ENCODE measurements at regions not wholly inside any gene's neighbourhood (a gene's known extent, or its start where the extent isn't known, plus 50 kb on each side); places are given as distances from the start of the nearest gene placed in this dataset.

GRCh38 chr10:27599546-27599945 is 95.4 kb downstream of the RAB18 start:
- H3K36me3 ChIP-seq (ENCODE audit: control insufficient read depth, insufficient read depth, low read length), result no peaks in the 10 kb centered on the region
- H3K4me1 ChIP-seq (ENCODE audit: control insufficient read depth, insufficient read depth, low read length), result no peaks in the 10 kb centered on the region
- WGBS (ENCODE audit: insufficient coverage, low lambda C conversion rate), result no CpG with 5 or more reads among the region's 2 CpGs
- DNase-seq, result no peak
- no peak overlapping the region for H3K27ac ChIP-seq (ENCODE audit: low read length)
- no peaks in the 10 kb centered on the region for H3K27me3 ChIP-seq (ENCODE audit: control insufficient read depth, insufficient read depth, low read length)
- no peaks in the 10 kb centered on the region for H3K9me3 ChIP-seq (ENCODE audit: control insufficient read depth, low read depth, low read length)
- no peak overlapping the region for H3K4me3 ChIP-seq (ENCODE audit: low read length)

- Histone ChIP-seq H3K27me3 (ENCODE audit: control insufficient read depth, insufficient read depth, low read length) (no peaks in the 10 kb centered on the region), H3K4me1 (ENCODE audit: control insufficient read depth, insufficient read depth, low read length) (no peaks in the 10 kb centered on the region), H3K4me3 (ENCODE audit: low read length) (no peak overlapping the region), H3K9me3 (ENCODE audit: control insufficient read depth, low read depth, low read length) (no peaks in the 10 kb centered on the region), H3K36me3 (ENCODE audit: control insufficient read depth, insufficient read depth, low read length) (no peaks in the 10 kb centered on the region), H3K27ac (ENCODE audit: low read length) (no peak overlapping the region)
- no peak for DNase-seq
- WGBS (ENCODE audit: insufficient coverage, low lambda C conversion rate), result no CpG with 5 or more reads among the region's 2 CpGs
Observed at GRCh38 chr10:27600930-27601329, 96.8 kb downstream of the RAB18 start.

- H3K4me1 ChIP-seq (ENCODE audit: control insufficient read depth, insufficient read depth, low read length), result no peaks in the 10 kb centered on the region
- H3K27ac ChIP-seq (ENCODE audit: low read length), result no peak overlapping the region
- peak in 1 of 2 donors; percentile 16 for DNase-seq
- no peak overlapping the region for H3K4me3 ChIP-seq (ENCODE audit: low read length)
- H3K36me3 ChIP-seq (ENCODE audit: control insufficient read depth, insufficient read depth, low read length), result no peaks in the 10 kb centered on the region
- 100% methylated on average over 1 of the region's 5 CpGs for WGBS (ENCODE audit: insufficient coverage, low lambda C conversion rate)
- H3K27me3 ChIP-seq (ENCODE audit: control insufficient read depth, insufficient read depth, low read length), result no peaks in the 10 kb centered on the region
- H3K9me3 ChIP-seq (ENCODE audit: control insufficient read depth, low read depth, low read length), result no peaks in the 10 kb centered on the region
Observed at GRCh38 chr10:27601503-27601902, 97.4 kb downstream of the RAB18 start.

- WGBS (ENCODE audit: insufficient coverage, low lambda C conversion rate), result no CpG with 5 or more reads among the region's 6 CpGs
- H3K27me3 ChIP-seq (ENCODE audit: control insufficient read depth, insufficient read depth, low read length), result no peaks in the 10 kb centered on the region
- no peak overlapping the region for H3K27ac ChIP-seq (ENCODE audit: low read length)
- H3K9me3 ChIP-seq (ENCODE audit: control insufficient read depth, low read depth, low read length), result no peaks in the 10 kb centered on the region
- H3K4me1 ChIP-seq (ENCODE audit: control insufficient read depth, insufficient read depth, low read length), result no peaks in the 10 kb centered on the region
- no peak overlapping the region for H3K4me3 ChIP-seq (ENCODE audit: low read length)
- no peaks in the 10 kb centered on the region for H3K36me3 ChIP-seq (ENCODE audit: control insufficient read depth, insufficient read depth, low read length)
- DNase-seq, result no peak
Observed at GRCh38 chr10:27601946-27602538, 97.9 kb downstream of the RAB18 start.

GRCh38 chr10:27603104-27603503 is 99.0 kb downstream of the RAB18 start:
- 100% methylated on average over 1 of the region's 1 CpG for WGBS (ENCODE audit: insufficient coverage, low lambda C conversion rate)
- Histone ChIP-seq H3K4me3 (ENCODE audit: low read length) (no peak overlapping the region), H3K9me3 (ENCODE audit: control insufficient read depth, low read depth, low read length) (no peaks in the 10 kb centered on the region), H3K4me1 (ENCODE audit: control insufficient read depth, insufficient read depth, low read length) (no peaks in the 10 kb centered on the region), H3K36me3 (ENCODE audit: control insufficient read depth, insufficient read depth, low read length) (no peaks in the 10 kb centered on the region), H3K27ac (ENCODE audit: low read length) (no peak overlapping the region), H3K27me3 (ENCODE audit: control insufficient read depth, insufficient read depth, low read length) (no peaks in the 10 kb centered on the region)
- no peak for DNase-seq

DNA sequence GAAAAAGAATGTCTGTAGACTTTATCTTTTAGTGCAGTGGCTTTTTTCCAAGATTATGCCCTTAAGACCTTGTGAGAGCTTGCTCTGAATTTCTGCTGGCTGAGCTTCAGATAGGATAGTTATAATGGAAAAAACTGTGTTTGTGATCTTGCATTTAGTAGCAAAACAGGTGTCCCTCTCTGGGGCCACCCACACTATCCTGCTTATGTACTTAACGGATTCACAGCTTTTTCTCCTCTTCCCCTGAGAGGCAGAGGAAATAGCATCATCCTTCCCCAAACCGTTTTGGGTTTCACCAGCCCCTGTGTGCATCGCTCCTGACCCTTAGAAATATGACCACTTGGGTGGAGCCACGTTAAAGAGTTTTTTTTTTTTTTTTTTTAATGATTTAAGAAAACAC is 101.2 kb downstream of the RAB18 start:
- Histone ChIP-seq H3K27me3 (ENCODE audit: control insufficient read depth, insufficient read depth, low read length) (no peaks in the 10 kb centered on the region), H3K27ac (ENCODE audit: low read length) (no peak overlapping the region), H3K36me3 (ENCODE audit: control insufficient read depth, insufficient read depth, low read length) (no peaks in the 10 kb centered on the region), H3K4me3 (ENCODE audit: low read length) (no peak overlapping the region), H3K9me3 (ENCODE audit: control insufficient read depth, low read depth, low read length) (no peaks in the 10 kb centered on the region), H3K4me1 (ENCODE audit: control insufficient read depth, insufficient read depth, low read length) (no peaks in the 10 kb centered on the region)
- 75% methylated on average over 2 of the region's 4 CpGs for WGBS (ENCODE audit: insufficient coverage, low lambda C conversion rate)
- no peak for DNase-seq

DNA sequence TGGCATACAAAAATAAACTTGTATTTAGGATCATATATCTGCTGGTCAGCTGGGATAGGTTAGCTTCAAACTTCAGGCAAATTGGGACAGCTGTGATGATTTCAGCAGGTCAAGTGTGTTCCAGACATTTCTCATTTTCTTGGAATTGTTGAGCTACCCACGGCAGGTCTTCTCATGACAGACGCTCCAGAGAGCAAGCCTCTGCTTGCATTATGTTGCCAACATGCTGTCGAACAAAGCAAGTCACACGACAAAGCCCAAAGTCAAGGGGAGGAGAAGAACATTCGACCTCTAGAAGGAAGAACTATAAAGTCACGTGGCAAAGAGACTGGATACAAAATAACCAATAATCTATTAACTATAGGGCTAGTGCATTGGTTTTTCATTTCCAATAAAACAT is 103.5 kb downstream of the RAB18 start:
- WGBS (ENCODE audit: insufficient coverage, low lambda C conversion rate), result 80% methylated on average over 1 of the region's 6 CpGs
- Histone ChIP-seq H3K4me3 (ENCODE audit: low read length) (no peak overlapping the region), H3K36me3 (ENCODE audit: control insufficient read depth, insufficient read depth, low read length) (no peaks in the 10 kb centered on the region)

DNA sequence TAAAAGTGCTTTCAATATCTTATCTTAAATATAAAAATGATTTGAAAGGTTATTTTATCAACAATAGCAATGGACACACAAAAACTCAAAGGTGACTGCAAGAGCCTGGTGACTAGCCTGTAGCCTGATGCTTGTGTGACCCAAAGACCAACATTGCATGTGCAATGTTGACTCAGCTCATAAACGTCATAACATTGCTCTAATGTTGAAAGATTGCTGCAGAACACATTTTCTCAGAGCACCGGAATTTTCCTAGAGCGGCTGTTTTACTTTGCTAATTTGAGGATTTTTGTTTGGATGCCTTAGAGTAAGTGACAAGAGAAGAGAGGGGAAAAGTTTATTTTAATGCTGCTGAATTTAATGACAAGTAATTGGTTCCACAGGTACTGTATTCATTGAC is 107.1 kb downstream of the RAB18 start:
- Histone ChIP-seq H3K27ac (ENCODE audit: low read length) (no peak overlapping the region), H3K36me3 (ENCODE audit: control insufficient read depth, insufficient read depth, low read length) (no peaks in the 10 kb centered on the region), H3K27me3 (ENCODE audit: control insufficient read depth, insufficient read depth, low read length) (peaks cover 4% of the 10 kb centered on the region), H3K4me1 (ENCODE audit: control insufficient read depth, insufficient read depth, low read length) (no peaks in the 10 kb centered on the region), H3K9me3 (ENCODE audit: control insufficient read depth, low read depth, low read length) (no peaks in the 10 kb centered on the region), H3K4me3 (ENCODE audit: low read length) (no peak overlapping the region)
- WGBS (ENCODE audit: insufficient coverage, low lambda C conversion rate), result 83% methylated on average over 2 of the region's 3 CpGs
- peak in 1 of 2 donors; percentile 25 for DNase-seq

More for the DNA sequence above, 103.5 kb downstream of the RAB18 start:
- Histone ChIP-seq H3K27ac (ENCODE audit: low read length) (no peak overlapping the region), H3K27me3 (ENCODE audit: control insufficient read depth, insufficient read depth, low read length) (no peaks in the 10 kb centered on the region), H3K4me1 (ENCODE audit: control insufficient read depth, insufficient read depth, low read length) (no peaks in the 10 kb centered on the region), H3K9me3 (ENCODE audit: control insufficient read depth, low read depth, low read length) (no peaks in the 10 kb centered on the region)
- DNase-seq, result no peak

GRCh38 chr10:27611744-27612550 is 107.8 kb downstream of the RAB18 start:
- no peak overlapping the region for H3K4me3 ChIP-seq (ENCODE audit: low read length)
- no peaks in the 10 kb centered on the region for H3K4me1 ChIP-seq (ENCODE audit: control insufficient read depth, insufficient read depth, low read length)
- DNase-seq, result no peak
- no peaks in the 10 kb centered on the region for H3K36me3 ChIP-seq (ENCODE audit: control insufficient read depth, insufficient read depth, low read length)
- H3K27ac ChIP-seq (ENCODE audit: low read length), result no peak overlapping the region
- WGBS (ENCODE audit: insufficient coverage, low lambda C conversion rate), result 40% methylated on average over 1 of the region's 5 CpGs
- H3K27me3 ChIP-seq (ENCODE audit: control insufficient read depth, insufficient read depth, low read length), result peaks cover 4% of the 10 kb centered on the region
- H3K9me3 ChIP-seq (ENCODE audit: control insufficient read depth, low read depth, low read length), result no peaks in the 10 kb centered on the region

DNA sequence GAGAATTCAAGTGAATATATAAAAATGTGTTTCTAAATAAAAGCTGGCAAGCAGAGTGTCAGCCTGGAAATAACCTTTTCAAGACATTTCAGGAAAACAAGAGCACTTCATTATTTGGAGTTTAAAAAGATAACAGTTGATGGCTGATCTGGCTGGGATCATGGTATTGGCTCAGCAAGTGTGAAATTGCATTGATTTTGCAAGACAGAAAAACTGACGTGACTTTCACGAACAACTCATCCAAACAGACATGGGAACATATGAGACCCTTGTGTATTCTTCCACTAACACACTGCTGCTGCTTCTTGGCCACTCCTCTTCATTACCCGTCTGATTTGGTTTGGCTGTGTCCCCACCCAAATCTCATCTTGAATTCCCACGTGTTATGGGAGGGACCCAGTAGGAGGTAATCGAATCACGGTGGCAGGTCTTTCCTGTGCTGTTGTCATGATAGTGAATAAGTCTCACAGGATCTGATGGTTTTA is 108.5 kb downstream of the RAB18 start:
- no peak overlapping the region for H3K27ac ChIP-seq (ENCODE audit: low read length)
- no peak overlapping the region for H3K4me3 ChIP-seq (ENCODE audit: low read length)
- H3K36me3 ChIP-seq (ENCODE audit: control insufficient read depth, insufficient read depth, low read length), result no peaks in the 10 kb centered on the region
- DNase-seq, result no peak
- H3K27me3 ChIP-seq (ENCODE audit: control insufficient read depth, insufficient read depth, low read length), result peaks cover 4% of the 10 kb centered on the region
- no CpG with 5 or more reads among the region's 6 CpGs for WGBS (ENCODE audit: insufficient coverage, low lambda C conversion rate)
- H3K9me3 ChIP-seq (ENCODE audit: control insufficient read depth, low read depth, low read length), result no peaks in the 10 kb centered on the region
- no peaks in the 10 kb centered on the region for H3K4me1 ChIP-seq (ENCODE audit: control insufficient read depth, insufficient read depth, low read length)

Data from large intestine (tissue), 3 donors.